ENCODE measurements at regions not wholly inside any gene's neighbourhood (a gene's known extent, or its start where the extent isn't known, plus 50 kb on each side); places are given as distances from the start of the nearest gene placed in this dataset.

- DNase-seq (ENCODE audit: low read depth in 3 of 3): no peak
Observed at GRCh38 chrX:38856670-38857265, 55.5 kb downstream of the MID1IP1 start.

GRCh38 chrX:38857736-38858523, 56.7 kb downstream of the MID1IP1 start:
- no peak for DNase-seq (ENCODE audit: low read depth in 3 of 3)

- DNase-seq (ENCODE audit: low read depth in 3 of 3): no peak
Observed at GRCh38 chrX:38859602-38860001, 58.3 kb downstream of the MID1IP1 start.

GRCh38 chrX:38860106-38861013, 59.1 kb downstream of the MID1IP1 start:
- peak in 2 of 3 donors; percentile 7 to 10 for DNase-seq (ENCODE audit: low read depth in 3 of 3)

GRCh38 chrX:38861489-38861888, 60.2 kb downstream of the MID1IP1 start:
- no peak for DNase-seq (ENCODE audit: low read depth in 3 of 3)

GRCh38 chrX:38862100-38862499, 60.8 kb downstream of the MID1IP1 start:
- no peak for DNase-seq (ENCODE audit: low read depth in 3 of 3)

GRCh38 chrX:38864165-38864564, 62.9 kb downstream of the MID1IP1 start:
- no peak for DNase-seq (ENCODE audit: low read depth in 3 of 3)

- DNase-seq (ENCODE audit: low read depth in 3 of 3): no peak
Observed at GRCh38 chrX:38868321-38868720, 67.1 kb downstream of the MID1IP1 start.

GRCh38 chrX:38868941-38869401, 67.7 kb downstream of the MID1IP1 start:
- no peak for DNase-seq (ENCODE audit: low read depth in 3 of 3)

GRCh38 chrX:38870361-38870895, 69.2 kb downstream of the MID1IP1 start:
- DNase-seq (ENCODE audit: low read depth in 3 of 3): no peak

- no peak for DNase-seq (ENCODE audit: low read depth in 3 of 3)
Observed at GRCh38 chrX:38871129-38872029, 70.1 kb downstream of the MID1IP1 start.

- no peak for DNase-seq (ENCODE audit: low read depth in 3 of 3)
Observed at GRCh38 chrX:38877366-38877765, 76.1 kb downstream of the MID1IP1 start.

- DNase-seq (ENCODE audit: low read depth in 3 of 3): no peak
Observed at GRCh38 chrX:38878641-38879340, 77.5 kb downstream of the MID1IP1 start.

- DNase-seq (ENCODE audit: low read depth in 3 of 3): no peak
Observed at GRCh38 chrX:38879631-38880220, 78.5 kb downstream of the MID1IP1 start.

GRCh38 chrX:38880296-38880854, 79.1 kb downstream of the MID1IP1 start:
- DNase-seq (ENCODE audit: low read depth in 3 of 3): no peak

- no peak for DNase-seq (ENCODE audit: low read depth in 3 of 3)
Observed at GRCh38 chrX:38881066-38881465, 79.8 kb downstream of the MID1IP1 start.

- no peak for DNase-seq (ENCODE audit: low read depth in 3 of 3)
Observed at GRCh38 chrX:38881727-38882126, 80.5 kb downstream of the MID1IP1 start.

- DNase-seq (ENCODE audit: low read depth in 3 of 3): no peak
Observed at GRCh38 chrX:38882894-38883626, 81.8 kb downstream of the MID1IP1 start.

- DNase-seq (ENCODE audit: low read depth in 3 of 3): no peak
Observed at GRCh38 chrX:38886112-38886511, 84.9 kb downstream of the MID1IP1 start.
